HCT116 (cell line): ENCODE measurements at regions not wholly inside any gene's neighbourhood (a gene's known extent, or its start where the extent isn't known, plus 50 kb on each side); places are given as distances from the start of the nearest gene placed in this dataset.

ENCODE experiments used
- ATAC-seq: fragments of 200-7000 bp; cut with Tn5 transposase; 2 replicates; pipeline ENCODE4 v1.9.1; 2020; ENCODE audit warnings: mild to moderate bottlenecking, moderate library complexity
- BruUV-seq: library from RNA; stranded (reverse); fragments of 400-500 nt; replicated peaks from 2 replicates; lab custom pipeline; 2021; lab: Mats Ljungman, UMichigan
- CTCF ChIA-PET: fragments of 300-600 bp; sonication (Branson Sonifier 250); formaldehyde crosslinking; loops from one replicate; lab custom pipeline; 2021; ENCODE audit warnings: antibody characterized with exemption; lab: Charles Lee
- POLR2A ChIA-PET: fragments of 300-600, 350-600 bp; sonication (Branson Sonifier 250); formaldehyde crosslinking; loops from one replicate; lab custom pipeline; 2021; ENCODE audit warnings: antibody characterized with exemption; lab: Charles Lee
- RAD21 ChIA-PET, 2 experiments: fragments of 300-600 bp; sonication (Branson Sonifier 250); formaldehyde crosslinking; loops; one replicate each; lab custom pipeline; 2023; ENCODE audit warnings: low total read pairs in 2 of 2; ENCODE audit not compliant: uncharacterized antibody in 2 of 2, unreplicated experiment in 2 of 2, low non-redundant PET in 1 of 2; lab: Charles Lee
- DNase-seq: peaks from one replicate; pipeline ENCODE4 v3.0.0-alpha.2; 2010; ENCODE audit warnings: low read depth, low spot score
- H2AFZ ChIP-seq: fragments of 200-600 bp; shearing (Covaris generic), sonication (generic); 2 replicates; pipeline ENCODE4 v1.6.1; 2017; ENCODE audit warnings: low read depth, mixed run types, mixed read lengths, antibody characterized with exemption, low read length; ENCODE audit not compliant: poor library complexity, severe bottlenecking
- H3K27ac ChIP-seq: 2 replicates; pipeline ENCODE4 v1.5.1; 2012; ENCODE audit warnings: low read depth, low read length
- H3K27me3 ChIP-seq: fragments of 200-600 bp; sonication (generic); 2 replicates; pipeline ENCODE4 v1.6.1; 2016; ENCODE audit warnings: mixed run types, low read length, mixed read lengths; ENCODE audit not compliant: insufficient read depth
- H3K36me3 ChIP-seq, 2 experiments: fragments of 200-500 bp in 1 of 2; fragments of 200-600 bp in 1 of 2; sonication (Bioruptor generic) in 1 of 2; sonication (generic) in 1 of 2; 2 replicates each; pipeline versions ENCODE4 v1.5.1 to v1.6.1; 2014 to 2016; ENCODE audit warnings: low read length in 2 of 2, inconsistent platforms in 1 of 2, mixed read lengths in 1 of 2, mixed run types in 1 of 2; ENCODE audit not compliant: insufficient read depth in 2 of 2, control insufficient read depth in 1 of 2
- H3K4me1 ChIP-seq, 2 experiments: fragments of 200-600 bp in 1 of 2; sonication (generic) in 1 of 2; 2 replicates each; pipeline versions ENCODE4 v1.5.1 to v1.6.1; 2012 to 2017; ENCODE audit warnings: low read length in 2 of 2, inconsistent platforms in 1 of 2, mild to moderate bottlenecking in 1 of 2, mixed read lengths in 1 of 2, mixed run types in 1 of 2, moderate library complexity in 1 of 2; ENCODE audit not compliant: insufficient read depth in 2 of 2, control insufficient read depth in 1 of 2
- H3K4me2 ChIP-seq: fragments of 200-600 bp; sonication (generic); 2 replicates; pipeline ENCODE4 v1.6.1; 2017; ENCODE audit warnings: mixed run types, low read length, mixed read lengths
- H3K4me3 ChIP-seq, 2 experiments: fragments of 200-600 bp in 1 of 2; sonication (generic) in 1 of 2; replicated peaks in 1 of 2; 2 replicates each; pipeline ENCODE4 v1.5.1; 2011 to 2016; ENCODE audit warnings: low read length in 2 of 2, control low read depth in 1 of 2, low read depth in 1 of 2, mild to moderate bottlenecking in 1 of 2, mixed read lengths in 1 of 2, mixed run types in 1 of 2
- H3K79me2 ChIP-seq: fragments of 200-600 bp; sonication (generic); 2 replicates; pipeline ENCODE4 v1.6.1; 2017; ENCODE audit warnings: mild to moderate bottlenecking, mixed run types, low read length, moderate library complexity, mixed read lengths; ENCODE audit not compliant: insufficient read depth
- H3K9ac ChIP-seq: fragments of 200-600 bp; sonication (generic); 2 replicates; pipeline ENCODE4 v1.6.1; 2016; ENCODE audit warnings: low read length, mixed read lengths
- H3K9me2 ChIP-seq: fragments of 200-600 bp; sonication (generic), shearing (Covaris generic); 2 replicates; pipeline ENCODE4 v1.6.1; 2017; ENCODE audit warnings: mixed run types, mild to moderate bottlenecking, moderate library complexity; ENCODE audit not compliant: insufficient read depth
- H3K9me3 ChIP-seq, 2 experiments: fragments of 200-500 bp in 1 of 2; fragments of 200-600 bp in 1 of 2; sonication (Bioruptor generic) in 1 of 2; sonication (generic) in 1 of 2; 2 replicates each; pipeline ENCODE4 v1.6.1; 2014 to 2017; ENCODE audit warnings: low read length in 2 of 2, mixed read lengths in 2 of 2, inconsistent platforms in 1 of 2, low read depth in 1 of 2, mild to moderate bottlenecking in 1 of 2, mixed run types in 1 of 2, moderate library complexity in 1 of 2; ENCODE audit not compliant: control insufficient read depth in 1 of 2, insufficient read depth in 1 of 2
- H4K20me1 ChIP-seq: fragments of 200-600 bp; sonication (generic), shearing (Covaris generic); 2 replicates; pipeline ENCODE4 v1.6.1; 2017; ENCODE audit warnings: mixed run types, mild to moderate bottlenecking, moderate library complexity; ENCODE audit not compliant: insufficient read depth
- ELF1 ChIP-seq: IDR thresholded peaks from 2 replicates; pipeline ENCODE4 v1.6.1; 2012; ENCODE audit warnings: low read depth, borderline replicate concordance
- EZH2 ChIP-seq: fragments of 200-600 bp; sonication (generic); IDR thresholded peaks from 2 replicates; pipeline ENCODE4 v1.6.1; 2017; ENCODE audit warnings: antibody characterized with exemption, mixed run types
- EZH2phosphoT487 ChIP-seq: fragments of 200-600 bp; IDR thresholded peaks from 2 replicates; pipeline ENCODE4 v1.6.1; 2018; ENCODE audit warnings: antibody characterized with exemption, borderline replicate concordance
- FOSL1 ChIP-seq: IDR thresholded peaks from 2 replicates; pipeline ENCODE4 v1.6.1; 2012; ENCODE audit warnings: low read depth
- JUND ChIP-seq: IDR thresholded peaks from 2 replicates; pipeline ENCODE4 v1.6.1; 2012
- POLR2A ChIP-seq: IDR thresholded peaks from 2 replicates; pipeline ENCODE4 v1.7.0; 2011; ENCODE audit warnings: borderline replicate concordance; ENCODE audit not compliant: insufficient read depth, insufficient read length; ENCODE audit errors: extremely low read depth
- POLR2AphosphoS5 ChIP-seq: IDR thresholded peaks from 2 replicates; pipeline ENCODE4 v1.6.1; 2011; ENCODE audit warnings: mild to moderate bottlenecking, low read depth, low read length, moderate library complexity
- RAD21 ChIP-seq: IDR thresholded peaks from 2 replicates; pipeline ENCODE4 v1.6.1; 2012; ENCODE audit warnings: low read depth, mild to moderate bottlenecking
- SIN3A ChIP-seq: IDR thresholded peaks from 2 replicates; pipeline ENCODE4 v1.6.1; 2012; ENCODE audit warnings: low read depth
- SP1 ChIP-seq: IDR thresholded peaks from 2 replicates; pipeline ENCODE4 v1.6.1; 2012; ENCODE audit warnings: low read depth
- SRF ChIP-seq: IDR thresholded peaks from 2 replicates; pipeline ENCODE4 v1.6.1; 2012; ENCODE audit warnings: low read depth
- TCF7L2 ChIP-seq: IDR thresholded peaks from 2 replicates; pipeline ENCODE4 v1.7.0; 2011; ENCODE audit warnings: borderline replicate concordance, inconsistent platforms; ENCODE audit not compliant: insufficient read depth, insufficient read length; ENCODE audit errors: extremely low read depth
- ZNF274 ChIP-seq: fragments of 200-500 bp; sonication (Bioruptor generic); IDR thresholded peaks from 2 replicates; pipeline ENCODE4 v1.6.1; 2014; ENCODE audit warnings: mild to moderate bottlenecking, low read depth, low read length, inconsistent platforms
- intact Hi-C: fragments of 100-400 bp; cut with micrococcal nuclease; formaldehyde crosslinking; loops from 2 replicates; pipeline ENCODE4 v1.10.0; 2022
- TF ChIP-seq, protein P1 (sequence below): IDR thresholded peaks from 2 replicates; pipeline ENCODE4 v1.6.1; 2012
- TF ChIP-seq, protein P2 (sequence below): IDR thresholded peaks from 2 replicates; pipeline ENCODE4 v1.6.1; 2012; ENCODE audit warnings: low read depth
- TF ChIP-seq, protein P3 (sequence below), 3 experiments: fragments of 200-600 bp in 1 of 3; sonication (generic) in 1 of 3; IDR thresholded peaks in 2 of 3; conservative IDR thresholded peaks in 1 of 3; 2 replicates each; pipeline ENCODE4 v1.5.1; 2012 to 2017; ENCODE audit warnings: low read depth in 2 of 3, low read length in 2 of 3, antibody characterized with exemption in 1 of 3, borderline replicate concordance in 1 of 3, control low read depth in 1 of 3, mild to moderate bottlenecking in 1 of 3, mixed read lengths in 1 of 3, mixed run types in 1 of 3, moderate library complexity in 1 of 3; ENCODE audit not compliant: insufficient read depth in 1 of 3
- TF ChIP-seq, protein P4 (sequence below): IDR thresholded peaks from 2 replicates; pipeline ENCODE4 v1.6.1; 2012

DNA sequence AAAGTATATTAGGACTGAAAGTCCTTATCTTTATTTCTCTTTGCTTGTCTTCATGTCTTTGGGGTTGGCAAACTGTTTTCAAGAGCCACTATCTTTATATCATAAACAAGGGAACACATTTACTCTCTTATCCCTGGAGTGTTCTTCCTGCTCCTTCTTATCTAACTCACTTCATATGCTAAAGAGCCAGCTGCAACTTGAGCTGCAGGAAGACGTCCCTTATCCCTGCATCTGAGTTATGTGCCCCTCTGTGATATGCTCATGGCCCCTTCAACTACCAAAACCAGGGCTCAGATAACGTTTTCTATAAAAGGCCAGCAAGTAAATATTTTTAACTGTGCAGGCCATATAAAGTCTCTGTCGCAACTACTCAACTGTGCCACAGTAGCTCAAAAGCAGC, 137.0 kb upstream of the CRBN start (continued):
- TF ChIP-seq SIN3A, result no peak
- no peak for TF ChIP-seq TCF7L2
- TF ChIP-seq ZNF274, result no peak
- TF ChIP-seq FOSL1, result no peak
- no peak for TF ChIP-seq POLR2A
- TF ChIP-seq SP1, result no peak
- TF ChIP-seq POLR2AphosphoS5, result no peak
- no peak for TF ChIP-seq EZH2
- no peak for TF ChIP-seq JUND
- TF ChIP-seq, all 23 proteins: peak for 0

DNA sequence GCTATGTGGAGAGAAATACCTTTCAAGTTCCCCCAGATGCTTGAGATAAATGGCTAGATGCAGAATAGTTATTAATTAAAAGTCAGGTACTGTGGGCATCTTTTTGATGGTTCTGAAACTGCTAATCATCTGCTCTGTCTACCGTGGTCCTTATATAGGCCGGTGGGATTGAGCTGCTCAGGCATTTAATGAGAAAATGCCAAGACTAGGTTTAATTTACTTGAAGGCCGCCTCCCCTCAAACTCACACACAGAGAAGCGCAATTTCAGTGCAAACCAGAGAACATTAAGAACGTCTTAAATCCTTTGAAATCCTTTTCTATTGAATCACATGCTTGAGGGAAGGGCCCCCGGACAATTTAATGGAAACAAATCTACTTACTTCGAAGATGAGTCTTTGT, 136.4 kb upstream of the CRBN start:
- no peak for ATAC-seq
- Histone ChIP-seq H3K4me3 (no peak overlapping the region), H3K79me2 (no peaks in the 10 kb centered on the region), H2AFZ (no peak overlapping the region), H4K20me1 (no peaks in the 10 kb centered on the region), H3K9ac (no peak overlapping the region), H3K4me1 (no peaks in the 10 kb centered on the region), H3K9me3 (no peaks in the 10 kb centered on the region), H3K27me3 (no peaks in the 10 kb centered on the region), H3K36me3 (no peaks in the 10 kb centered on the region), H3K27ac (no peak overlapping the region), H3K9me2 (no peaks in the 10 kb centered on the region), H3K4me2 (no peak overlapping the region)
- TF ChIP-seq EZH2 (no peak), EZH2phosphoT487 (no peak), SP1 (no peak), RAD21 (no peak), SRF (no peak), ZNF274 (no peak), ELF1 (no peak), TCF7L2 (no peak)
- TF ChIP-seq, protein P1, sequence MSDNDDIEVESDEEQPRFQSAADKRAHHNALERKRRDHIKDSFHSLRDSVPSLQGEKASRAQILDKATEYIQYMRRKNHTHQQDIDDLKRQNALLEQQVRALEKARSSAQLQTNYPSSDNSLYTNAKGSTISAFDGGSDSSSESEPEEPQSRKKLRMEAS, result no peak
- TF ChIP-seq, protein P2, sequence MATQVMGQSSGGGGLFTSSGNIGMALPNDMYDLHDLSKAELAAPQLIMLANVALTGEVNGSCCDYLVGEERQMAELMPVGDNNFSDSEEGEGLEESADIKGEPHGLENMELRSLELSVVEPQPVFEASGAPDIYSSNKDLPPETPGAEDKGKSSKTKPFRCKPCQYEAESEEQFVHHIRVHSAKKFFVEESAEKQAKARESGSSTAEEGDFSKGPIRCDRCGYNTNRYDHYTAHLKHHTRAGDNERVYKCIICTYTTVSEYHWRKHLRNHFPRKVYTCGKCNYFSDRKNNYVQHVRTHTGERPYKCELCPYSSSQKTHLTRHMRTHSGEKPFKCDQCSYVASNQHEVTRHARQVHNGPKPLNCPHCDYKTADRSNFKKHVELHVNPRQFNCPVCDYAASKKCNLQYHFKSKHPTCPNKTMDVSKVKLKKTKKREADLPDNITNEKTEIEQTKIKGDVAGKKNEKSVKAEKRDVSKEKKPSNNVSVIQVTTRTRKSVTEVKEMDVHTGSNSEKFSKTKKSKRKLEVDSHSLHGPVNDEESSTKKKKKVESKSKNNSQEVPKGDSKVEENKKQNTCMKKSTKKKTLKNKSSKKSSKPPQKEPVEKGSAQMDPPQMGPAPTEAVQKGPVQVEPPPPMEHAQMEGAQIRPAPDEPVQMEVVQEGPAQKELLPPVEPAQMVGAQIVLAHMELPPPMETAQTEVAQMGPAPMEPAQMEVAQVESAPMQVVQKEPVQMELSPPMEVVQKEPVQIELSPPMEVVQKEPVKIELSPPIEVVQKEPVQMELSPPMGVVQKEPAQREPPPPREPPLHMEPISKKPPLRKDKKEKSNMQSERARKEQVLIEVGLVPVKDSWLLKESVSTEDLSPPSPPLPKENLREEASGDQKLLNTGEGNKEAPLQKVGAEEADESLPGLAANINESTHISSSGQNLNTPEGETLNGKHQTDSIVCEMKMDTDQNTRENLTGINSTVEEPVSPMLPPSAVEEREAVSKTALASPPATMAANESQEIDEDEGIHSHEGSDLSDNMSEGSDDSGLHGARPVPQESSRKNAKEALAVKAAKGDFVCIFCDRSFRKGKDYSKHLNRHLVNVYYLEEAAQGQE, result no peak
- TF ChIP-seq, protein P3, sequence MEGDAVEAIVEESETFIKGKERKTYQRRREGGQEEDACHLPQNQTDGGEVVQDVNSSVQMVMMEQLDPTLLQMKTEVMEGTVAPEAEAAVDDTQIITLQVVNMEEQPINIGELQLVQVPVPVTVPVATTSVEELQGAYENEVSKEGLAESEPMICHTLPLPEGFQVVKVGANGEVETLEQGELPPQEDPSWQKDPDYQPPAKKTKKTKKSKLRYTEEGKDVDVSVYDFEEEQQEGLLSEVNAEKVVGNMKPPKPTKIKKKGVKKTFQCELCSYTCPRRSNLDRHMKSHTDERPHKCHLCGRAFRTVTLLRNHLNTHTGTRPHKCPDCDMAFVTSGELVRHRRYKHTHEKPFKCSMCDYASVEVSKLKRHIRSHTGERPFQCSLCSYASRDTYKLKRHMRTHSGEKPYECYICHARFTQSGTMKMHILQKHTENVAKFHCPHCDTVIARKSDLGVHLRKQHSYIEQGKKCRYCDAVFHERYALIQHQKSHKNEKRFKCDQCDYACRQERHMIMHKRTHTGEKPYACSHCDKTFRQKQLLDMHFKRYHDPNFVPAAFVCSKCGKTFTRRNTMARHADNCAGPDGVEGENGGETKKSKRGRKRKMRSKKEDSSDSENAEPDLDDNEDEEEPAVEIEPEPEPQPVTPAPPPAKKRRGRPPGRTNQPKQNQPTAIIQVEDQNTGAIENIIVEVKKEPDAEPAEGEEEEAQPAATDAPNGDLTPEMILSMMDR (IDR thresholded peaks at IDR 0.05 in 2 of 3, conservative IDR thresholded peaks at IDR 0.05 in 1 of 3; ENCODE audit: borderline replicate concordance in 1 of 3, insufficient read depth in 1 of 3, low read depth in 2 of 3, low read length in 2 of 3), result no peak
- TF ChIP-seq, protein P4, sequence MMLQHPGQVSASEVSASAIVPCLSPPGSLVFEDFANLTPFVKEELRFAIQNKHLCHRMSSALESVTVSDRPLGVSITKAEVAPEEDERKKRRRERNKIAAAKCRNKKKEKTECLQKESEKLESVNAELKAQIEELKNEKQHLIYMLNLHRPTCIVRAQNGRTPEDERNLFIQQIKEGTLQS, result no peak
- intact Hi-C loops, result no loop called here
- ChIA-PET POLR2A (no interaction called here), RAD21 (no interaction called here), CTCF (no interaction called here)
- no peak for DNase-seq
- BruUV-seq, result no TSS peak
